Neuronal stem cell (in vitro differentiated cells): ENCODE measurements at regions not wholly inside any gene's neighbourhood (a gene's known extent, or its start where the extent isn't known, plus 50 kb on each side); places are given as distances from the start of the nearest gene placed in this dataset.

Experiments used
- DNase-seq: peaks from one replicate; pipeline ENCODE4 v3.0.0-alpha.2; 2013; ENCODE audit warnings: low spot score
- H2AFZ ChIP-seq: one replicate; pipeline ENCODE4 v1.6.1; 2013; ENCODE audit warnings: mild to moderate bottlenecking, low read length, inconsistent platforms
- H2AK5ac ChIP-seq: 2 replicates; pipeline ENCODE4 v1.6.1; 2013; ENCODE audit warnings: low read depth, mild to moderate bottlenecking, inconsistent platforms, low read length, moderate library complexity, mixed read lengths
- H2BK120ac ChIP-seq: 2 replicates; pipeline ENCODE4 v1.6.1; 2013; ENCODE audit warnings: low read depth, mild to moderate bottlenecking, inconsistent platforms, low read length, moderate library complexity, mixed read lengths
- H2BK12ac ChIP-seq: one replicate; pipeline ENCODE4 v1.6.1; 2013; ENCODE audit warnings: low read length, inconsistent platforms
- H2BK15ac ChIP-seq: 2 replicates; pipeline ENCODE4 v1.6.1; 2013; ENCODE audit warnings: mild to moderate bottlenecking, low read length, inconsistent platforms, mixed read lengths
- H2BK5ac ChIP-seq: one replicate; pipeline ENCODE4 v1.6.1; 2013; ENCODE audit warnings: inconsistent platforms, mild to moderate bottlenecking, low read length, moderate library complexity
- H3K14ac ChIP-seq: one replicate; pipeline ENCODE4 v1.6.1; 2013; ENCODE audit warnings: low read length, inconsistent platforms
- H3K18ac ChIP-seq: 2 replicates; pipeline ENCODE4 v1.6.1; 2013; ENCODE audit warnings: low read length, inconsistent platforms
- H3K23ac ChIP-seq: 2 replicates; pipeline ENCODE4 v1.6.1; 2013; ENCODE audit warnings: low read depth, mild to moderate bottlenecking, mixed read lengths, low read length, inconsistent platforms; ENCODE audit not compliant: poor library complexity
- H3K27ac ChIP-seq: replicated peaks from 3 replicates; pipeline ENCODE4 v1.5.1; 2013; ENCODE audit warnings: low read length, inconsistent platforms
- H3K27me3 ChIP-seq, 3 experiments: 2 replicates each; pipeline ENCODE4 v1.6.1; 2013; ENCODE audit warnings: low read length in 3 of 3, mild to moderate bottlenecking in 2 of 3, inconsistent platforms in 1 of 3, low read depth in 1 of 3, mixed read lengths in 1 of 3, moderate library complexity in 1 of 3; ENCODE audit not compliant: control insufficient read depth in 3 of 3, insufficient read depth in 3 of 3
- H3K36me3 ChIP-seq, 2 donors: replicated peaks in 1 of 2; 2 replicates each; pipeline ENCODE4 v1.6.1; 2013; ENCODE audit warnings: low read length in 2 of 2; ENCODE audit not compliant: control insufficient read depth in 2 of 2, insufficient read depth in 2 of 2
- H3K4ac ChIP-seq: 2 replicates; pipeline ENCODE4 v1.6.1; 2013; ENCODE audit warnings: inconsistent platforms, mild to moderate bottlenecking, low read length, moderate library complexity
- H3K4me1 ChIP-seq, 2 donors: 1 replicate in 1 of 2; 2 replicates in 1 of 2; pipeline ENCODE4 v1.6.1; 2013; ENCODE audit warnings: low read length in 2 of 2, low read depth in 1 of 2; ENCODE audit not compliant: control insufficient read depth in 2 of 2, insufficient read depth in 1 of 2
- H3K4me2 ChIP-seq: one replicate; pipeline ENCODE4 v1.6.1; 2013; ENCODE audit warnings: mild to moderate bottlenecking, low read length, inconsistent platforms; ENCODE audit not compliant: insufficient read depth, poor library complexity, severe bottlenecking
- H3K4me3 ChIP-seq, 2 donors: 2 replicates each; pipeline ENCODE4 v1.5.1; 2013; ENCODE audit warnings: low read length in 2 of 2, mild to moderate bottlenecking in 2 of 2, inconsistent platforms in 1 of 2, moderate library complexity in 1 of 2
- H3K79me1 ChIP-seq: one replicate; pipeline ENCODE4 v1.6.1; 2013; ENCODE audit warnings: low read depth, mild to moderate bottlenecking, inconsistent platforms, low read length, moderate library complexity
- H3K9ac ChIP-seq: one replicate; pipeline ENCODE4 v1.6.1; 2013; ENCODE audit warnings: mild to moderate bottlenecking, low read depth, low read length, inconsistent platforms; ENCODE audit not compliant: poor library complexity
- H3K9me3 ChIP-seq, 2 donors: replicated peaks in 1 of 2; 2 replicates each; pipeline versions ENCODE3 to v1.6.1; 2013; ENCODE audit warnings: low read length in 2 of 2, mild to moderate bottlenecking in 2 of 2, inconsistent platforms in 1 of 2, low read depth in 1 of 2, mixed read lengths in 1 of 2, moderate library complexity in 1 of 2; ENCODE audit not compliant: control insufficient read depth in 2 of 2, insufficient read depth in 1 of 2
- H4K8ac ChIP-seq: one replicate; pipeline ENCODE4 v1.6.1; 2013; ENCODE audit warnings: low read depth, mild to moderate bottlenecking, inconsistent platforms, low read length, moderate library complexity
- H4K91ac ChIP-seq: one replicate; pipeline ENCODE4 v1.6.1; 2013; ENCODE audit warnings: low read length, low read depth, mild to moderate bottlenecking, inconsistent platforms; ENCODE audit not compliant: poor library complexity
- WGBS, 2 donors: extraction: QIAGEN DNeasy Blood & Tissue Kit; methylation state at CpG; one replicate each; pipeline ENCODE4 v1.1.7; 2013; ENCODE audit warnings: missing lambda C conversion rate in 2 of 2, mixed read lengths in 1 of 2; ENCODE audit not compliant: insufficient read length in 2 of 2, insufficient replicate concordance in 1 of 2; ENCODE audit errors: extremely low coverage in 2 of 2; 5-methylcytosine and 5-hydroxymethylcytosine counted together

DNA sequence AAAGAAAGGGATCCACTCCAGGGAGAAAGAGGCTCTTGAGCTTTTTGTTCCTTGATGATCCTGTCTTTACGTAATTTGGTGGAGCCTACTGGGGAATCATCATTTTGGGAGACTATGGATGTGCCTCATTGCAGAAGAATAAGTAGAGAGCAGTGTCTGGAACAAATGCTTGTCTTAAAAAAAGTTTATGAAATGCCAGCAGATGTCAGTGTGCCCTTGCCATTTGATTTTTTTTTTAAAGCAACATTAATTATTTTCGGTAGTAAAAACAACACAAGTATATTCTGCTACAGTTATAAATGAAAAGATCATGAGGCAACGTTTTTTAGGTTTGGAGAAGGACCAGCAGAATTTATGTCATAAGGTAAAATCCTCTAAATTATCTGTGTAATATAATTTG is 934.8 kb upstream of the EEF2KMT start:
- Histone ChIP-seq H3K4me1 (peaks cover 0 to 2% of the 10 kb centered on the region in 2 donors), H3K79me1 (no peaks in the 10 kb centered on the region), H2BK15ac (no peak overlapping the region), H2AFZ (no peak overlapping the region), H3K23ac (no peak overlapping the region), H2BK120ac (no peak overlapping the region), H3K9ac (no peak overlapping the region), H3K27ac (no peak overlapping the region), H3K4me3 (no peak overlapping the region), H3K14ac (no peak overlapping the region), H3K9me3 (no peaks in the 10 kb centered on the region), H4K91ac (no peak overlapping the region), H2BK5ac (no peak overlapping the region), H2AK5ac (no peak overlapping the region), H3K36me3 (no peaks in the 10 kb centered on the region), H4K8ac (no peak overlapping the region), H3K18ac (no peak overlapping the region), H2BK12ac (no peak overlapping the region), H3K4me2 (no peak overlapping the region), H3K4ac (no peak overlapping the region), H3K27me3 (peaks cover 0 to 2% (median 0%) of the 10 kb centered on the region in 3 experiments)
- no CpG with 5 or more reads among the region's 3 CpGs for WGBS, 2 donors
- no peak for DNase-seq

DNA sequence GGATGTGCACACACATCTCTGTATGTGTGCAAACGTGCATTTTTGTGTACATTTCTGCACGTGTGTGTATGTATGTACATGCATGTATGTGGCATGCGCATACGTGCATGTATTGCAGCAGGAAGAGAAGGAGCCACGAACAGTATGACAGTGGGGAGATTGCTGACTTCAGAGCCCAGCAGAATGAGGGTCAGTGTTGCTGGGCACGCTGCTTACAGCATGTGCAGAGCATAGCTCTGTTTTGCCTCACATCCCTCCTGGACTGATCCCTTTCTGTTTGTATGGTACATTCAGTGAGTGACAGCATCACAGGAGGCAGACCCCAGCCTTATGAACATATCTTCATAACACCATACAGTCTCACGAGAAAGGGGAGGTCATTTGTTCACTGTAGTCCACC is 934.0 kb upstream of the EEF2KMT start:
- H3K4me1 ChIP-seq, result peaks cover 0 to 2% of the 10 kb centered on the region in 2 donors
- no peaks in the 10 kb centered on the region for H3K79me1 ChIP-seq
- DNase-seq, result no peak
- no peaks in the 10 kb centered on the region for H3K36me3 ChIP-seq
- H2BK5ac ChIP-seq, result no peak overlapping the region
- H2AK5ac ChIP-seq, result no peak overlapping the region
- no peak overlapping the region for H2BK15ac ChIP-seq
- no peaks in the 10 kb centered on the region for H3K9me3 ChIP-seq
- H3K9ac ChIP-seq, result no peak overlapping the region
- H3K27ac ChIP-seq, result no peak overlapping the region
- H3K4me2 ChIP-seq, result no peak overlapping the region
- H3K18ac ChIP-seq, result no peak overlapping the region
- no peak overlapping the region for H4K8ac ChIP-seq
- H4K91ac ChIP-seq, result no peak overlapping the region
- H2BK120ac ChIP-seq, result no peak overlapping the region
- no CpG with 5 or more reads among the region's 7 CpGs for WGBS, 2 donors
- no peak overlapping the region for H3K4ac ChIP-seq
- peaks cover 0 to 2% (median 0%) of the 10 kb centered on the region in 3 experiments for H3K27me3 ChIP-seq
- no peak overlapping the region for H2AFZ ChIP-seq
- H3K14ac ChIP-seq, result no peak overlapping the region
- no peak overlapping the region for H3K23ac ChIP-seq
- H2BK12ac ChIP-seq, result no peak overlapping the region
- no peak overlapping the region for H3K4me3 ChIP-seq

- Histone ChIP-seq H3K36me3 (no peaks in the 10 kb centered on the region), H2AFZ (no peak overlapping the region), H2BK120ac (no peak overlapping the region), H3K79me1 (no peaks in the 10 kb centered on the region), H3K4me3 (no peak overlapping the region), H2BK15ac (no peak overlapping the region), H3K27me3 (peaks cover 0 to 2% (median 0%) of the 10 kb centered on the region in 3 experiments), H2AK5ac (no peak overlapping the region), H3K9ac (no peak overlapping the region), H3K9me3 (no peaks in the 10 kb centered on the region), H3K14ac (peak overlapping the region; percentile 42), H3K4me1 (peaks cover 0 to 2% of the 10 kb centered on the region in 2 donors), H4K91ac (no peak overlapping the region), H2BK12ac (no peak overlapping the region), H3K27ac (no peak overlapping the region), H3K4ac (no peak overlapping the region), H4K8ac (no peak overlapping the region), H3K23ac (no peak overlapping the region), H3K18ac (peak overlapping the region; percentile 21), H3K4me2 (no peak overlapping the region), H2BK5ac (no peak overlapping the region)
- DNase-seq, result no peak
- WGBS, 2 donors, result no CpG with 5 or more reads among the region's 5 CpGs
Observed at GRCh38 chr16:6031102-6031501, 933.5 kb upstream of the EEF2KMT start.

DNA sequence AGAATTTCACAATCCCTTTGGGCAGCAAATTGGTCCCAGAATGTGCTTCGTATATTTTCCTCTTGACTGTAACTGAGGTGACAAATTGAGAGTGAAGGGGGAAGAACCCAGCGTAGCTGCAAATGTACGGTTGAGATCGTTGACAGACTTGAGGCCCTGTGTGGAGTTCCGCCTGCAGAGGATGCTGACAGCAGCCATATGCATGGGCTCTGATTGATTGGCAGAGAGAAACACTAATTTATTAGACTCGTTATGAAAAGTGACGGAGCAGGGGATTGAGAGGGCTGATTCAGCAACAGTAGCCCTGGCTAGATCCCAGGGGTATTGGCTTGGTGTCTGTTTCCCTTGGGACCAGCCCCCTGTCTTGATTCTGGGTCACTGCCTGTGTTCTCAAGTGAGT is 930.1 kb upstream of the EEF2KMT start:
- Histone ChIP-seq H3K36me3 (no peaks in the 10 kb centered on the region), H3K4me1 (peaks cover 0 to 2% of the 10 kb centered on the region in 2 donors), H2BK120ac (no peak overlapping the region), H3K4ac (no peak overlapping the region), H3K14ac (no peak overlapping the region), H3K27me3 (peaks cover 0 to 2% (median 0%) of the 10 kb centered on the region in 3 experiments), H3K9ac (no peak overlapping the region), H4K8ac (no peak overlapping the region), H4K91ac (no peak overlapping the region), H2AFZ (no peak overlapping the region), H3K23ac (no peak overlapping the region), H3K9me3 (no peaks in the 10 kb centered on the region), H2BK5ac (no peak overlapping the region), H3K27ac (no peak overlapping the region), H2BK15ac (no peak overlapping the region), H3K4me2 (no peak overlapping the region), H3K79me1 (no peaks in the 10 kb centered on the region), H2AK5ac (no peak overlapping the region), H2BK12ac (no peak overlapping the region), H3K18ac (no peak overlapping the region), H3K4me3 (no peak overlapping the region)
- DNase-seq, result no peak
- no CpG with 5 or more reads among the region's 7 CpGs for WGBS, 2 donors
